Colonic mucosa (tissue), 4 donors: ENCODE measurements at regions not wholly inside any gene's neighbourhood (a gene's known extent, or its start where the extent isn't known, plus 50 kb on each side); places are given as distances from the start of the nearest gene placed in this dataset.

Experiments used
- DNase-seq: peaks from one replicate; pipeline ENCODE4 v3.0.0-alpha.2; 2020
- H3K27ac ChIP-seq: fragments of 200-600 bp; one replicate; pipeline ENCODE4 v1.8.0; 2021
- H3K27me3 ChIP-seq: fragments of 200-600 bp; one replicate; pipeline ENCODE4 v1.8.0; 2021
- H3K36me3 ChIP-seq: fragments of 200-600 bp; one replicate; pipeline ENCODE4 v1.8.0; 2021
- H3K4me1 ChIP-seq: fragments of 200-600 bp; one replicate; pipeline ENCODE4 v1.8.0; 2021; ENCODE audit warnings: mild to moderate bottlenecking
- H3K4me3 ChIP-seq: fragments of 200-600 bp; one replicate; pipeline ENCODE4 v1.8.0; 2021
- H3K9ac ChIP-seq, 2 donors: one replicate each; pipeline ENCODE4 v1.7.0; 2013; ENCODE audit warnings: control low read depth in 2 of 2, low read depth in 2 of 2, low read length in 2 of 2
- H3K9me3 ChIP-seq: fragments of 200-600 bp; one replicate; pipeline ENCODE4 v1.8.0; 2021
- intact Hi-C: fragments of 100-400 bp; cut with DNase I; formaldehyde crosslinking; loops from one replicate; pipeline ENCODE4 v1.14.1; 2022
- TF ChIP-seq, protein P1 (sequence below): fragments of 200-600 bp; IDR thresholded peaks from one replicate; pipeline ENCODE4 v1.8.0; 2022; ENCODE audit warnings: antibody characterized with exemption, mild to moderate bottlenecking
- donor health status: healthy.
- donor health status: DM: no; HTN: no; CAD: no.
- donor health status: DM: no; HTN: no; CAD: no.

GRCh38 chr1:5110508-5110907 is 456.1 kb downstream of the AJAP1 start:
- Histone ChIP-seq H3K9me3 (no peaks in the 10 kb centered on the region), H3K9ac (no peak overlapping the region), H3K4me1 (no peaks in the 10 kb centered on the region), H3K27me3 (no peaks in the 10 kb centered on the region), H3K27ac (no peak overlapping the region), H3K4me3 (no peak overlapping the region), H3K36me3 (no peaks in the 10 kb centered on the region)
- no peak for DNase-seq
- TF ChIP-seq, protein P1, sequence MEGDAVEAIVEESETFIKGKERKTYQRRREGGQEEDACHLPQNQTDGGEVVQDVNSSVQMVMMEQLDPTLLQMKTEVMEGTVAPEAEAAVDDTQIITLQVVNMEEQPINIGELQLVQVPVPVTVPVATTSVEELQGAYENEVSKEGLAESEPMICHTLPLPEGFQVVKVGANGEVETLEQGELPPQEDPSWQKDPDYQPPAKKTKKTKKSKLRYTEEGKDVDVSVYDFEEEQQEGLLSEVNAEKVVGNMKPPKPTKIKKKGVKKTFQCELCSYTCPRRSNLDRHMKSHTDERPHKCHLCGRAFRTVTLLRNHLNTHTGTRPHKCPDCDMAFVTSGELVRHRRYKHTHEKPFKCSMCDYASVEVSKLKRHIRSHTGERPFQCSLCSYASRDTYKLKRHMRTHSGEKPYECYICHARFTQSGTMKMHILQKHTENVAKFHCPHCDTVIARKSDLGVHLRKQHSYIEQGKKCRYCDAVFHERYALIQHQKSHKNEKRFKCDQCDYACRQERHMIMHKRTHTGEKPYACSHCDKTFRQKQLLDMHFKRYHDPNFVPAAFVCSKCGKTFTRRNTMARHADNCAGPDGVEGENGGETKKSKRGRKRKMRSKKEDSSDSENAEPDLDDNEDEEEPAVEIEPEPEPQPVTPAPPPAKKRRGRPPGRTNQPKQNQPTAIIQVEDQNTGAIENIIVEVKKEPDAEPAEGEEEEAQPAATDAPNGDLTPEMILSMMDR: no peak
- intact Hi-C loops: no loop called here

- no peaks in the 10 kb centered on the region for H3K4me1 ChIP-seq
- no peak for DNase-seq
- H3K4me3 ChIP-seq: no peak overlapping the region
- H3K36me3 ChIP-seq: no peaks in the 10 kb centered on the region
- no peaks in the 10 kb centered on the region for H3K9me3 ChIP-seq
- TF ChIP-seq, protein P1: no peak
- intact Hi-C loops: no loop called here
- no peak overlapping the region for H3K27ac ChIP-seq
- H3K9ac ChIP-seq: no peak overlapping the region
- no peaks in the 10 kb centered on the region for H3K27me3 ChIP-seq
Observed at GRCh38 chr1:5109633-5110032, 455.2 kb downstream of the AJAP1 start.

- no peak for DNase-seq
- no peak overlapping the region for H3K9ac ChIP-seq
- intact Hi-C loops: no loop called here
- H3K27ac ChIP-seq: no peak overlapping the region
- H3K36me3 ChIP-seq: no peaks in the 10 kb centered on the region
- no peak overlapping the region for H3K4me3 ChIP-seq
- H3K9me3 ChIP-seq: no peaks in the 10 kb centered on the region
- TF ChIP-seq, protein P1: no peak
- no peaks in the 10 kb centered on the region for H3K4me1 ChIP-seq
- no peaks in the 10 kb centered on the region for H3K27me3 ChIP-seq
Observed at GRCh38 chr1:5108740-5109139, 454.3 kb downstream of the AJAP1 start.

- no peaks in the 10 kb centered on the region for H3K27me3 ChIP-seq
- TF ChIP-seq, protein P1: no peak
- intact Hi-C loops: no loop called here
- H3K36me3 ChIP-seq: no peaks in the 10 kb centered on the region
- no peaks in the 10 kb centered on the region for H3K9me3 ChIP-seq
- H3K4me1 ChIP-seq: no peaks in the 10 kb centered on the region
- H3K9ac ChIP-seq: no peak overlapping the region
- H3K27ac ChIP-seq: no peak overlapping the region
- DNase-seq: no peak
- H3K4me3 ChIP-seq: no peak overlapping the region
Observed at GRCh38 chr1:5105744-5106143, 451.3 kb downstream of the AJAP1 start.

DNA sequence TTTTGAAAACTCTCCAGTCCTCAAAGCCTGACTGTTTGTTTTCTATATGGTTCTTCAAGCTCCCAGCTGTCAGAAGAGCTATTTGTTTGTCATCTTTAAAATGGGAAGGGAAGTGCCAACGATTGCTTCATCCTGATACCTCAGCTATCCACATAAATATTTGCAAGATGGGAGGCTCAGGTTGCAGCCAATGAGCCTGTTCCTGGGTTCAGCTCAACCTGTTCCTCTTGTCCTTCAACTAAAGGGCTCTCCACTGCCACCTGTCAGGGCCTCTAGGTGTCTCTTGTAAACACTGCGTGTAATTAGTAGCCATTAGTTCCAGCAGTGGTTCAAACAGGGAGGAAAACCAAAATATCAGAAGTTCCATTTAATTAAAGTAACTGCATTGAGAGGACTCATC is 445.1 kb downstream of the AJAP1 start:
- no peak for DNase-seq
- intact Hi-C loops: no loop called here
- no peaks in the 10 kb centered on the region for H3K9me3 ChIP-seq

More for the DNA sequence above, 445.1 kb downstream of the AJAP1 start:
- H3K4me1 ChIP-seq: no peaks in the 10 kb centered on the region
- TF ChIP-seq, protein P1: no peak
- H3K4me3 ChIP-seq: no peak overlapping the region
- H3K9ac ChIP-seq: no peak overlapping the region
- H3K27me3 ChIP-seq: no peaks in the 10 kb centered on the region
- no peaks in the 10 kb centered on the region for H3K36me3 ChIP-seq
- H3K27ac ChIP-seq: no peak overlapping the region
